Heart left ventricle (tissue), 13 donors: ENCODE measurements at regions not wholly inside any gene's neighbourhood (a gene's known extent, or its start where the extent isn't known, plus 50 kb on each side); places are given as distances from the start of the nearest gene placed in this dataset.

ENCODE experiments used
- POLR2A ChIP-seq, 2 donors: fragments of 450-650 bp; IDR thresholded peaks; one replicate each; pipeline ENCODE4 v1.6.1; 2017; ENCODE audit warnings: antibody characterized with exemption in 2 of 2, mild to moderate bottlenecking in 2 of 2, moderate library complexity in 2 of 2
- TF ChIP-seq, protein P1 (sequence below), 12 donors: fragments of 200-600 bp; sonication (generic) in 4 of 12; IDR thresholded peaks; one replicate each; pipeline versions ENCODE4 v1.5.0 to v1.8.0; 2018 to 2022; ENCODE audit warnings: antibody characterized with exemption in 12 of 12, mild to moderate bottlenecking in 5 of 12
- donor health status: ischemic (EF 13 %, LVEDD 7.1; RV severe dilation, severe dysfunction).
- donor health status: DM: no; HTN: yes; CAD: no.
- donor health status: DM: no; HTN: no; CAD: no.
- donor health status: ischemic (EF 25% LVEDD 6.9; RV normal size, moderate dysfunction).
- donor health status: ischemic (EF 25% LVEDD 5.7; RV mildly dilated, moderate dysfunction).
- donor health status: ischemic (EF 35%, LVEDD 5.7; RV mildly dilated, moderate dysfunction).
- donor health status: nonischemic (EF 11% LVEDD 7.7; RV severe dilation, severe dysfunction).
- donor health status: DM: yes; HTN: yes; CAD: no.
- donor health status: PGD.
- donor health status: ischemic (EF 29% LVEDD 5.4; RV normal size, mild dysfunction).
- donor health status: nonischemic (EF 23%, LVEDD 6.1; RV moderate dilation, normal function).

DNA sequence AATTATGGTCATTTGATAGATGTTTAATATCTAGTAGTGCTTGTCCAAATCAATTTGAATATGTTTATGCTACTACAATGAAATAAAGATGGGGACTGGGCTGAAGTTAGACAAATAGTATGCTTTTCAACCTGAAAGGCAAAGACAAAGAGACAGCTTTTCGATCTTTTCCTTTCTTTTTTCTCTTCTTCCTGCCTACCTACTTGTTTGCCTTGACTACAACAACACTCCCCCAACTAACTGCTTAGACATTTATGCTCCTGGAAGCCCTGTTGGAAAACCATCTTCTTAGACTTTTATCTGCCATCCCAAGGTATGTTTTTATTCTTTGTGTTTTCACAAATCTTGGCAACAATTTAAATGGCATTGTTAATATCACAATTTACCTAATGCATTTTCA, 374.4 kb upstream of the DDI1 start:
- TF ChIP-seq, protein P1, sequence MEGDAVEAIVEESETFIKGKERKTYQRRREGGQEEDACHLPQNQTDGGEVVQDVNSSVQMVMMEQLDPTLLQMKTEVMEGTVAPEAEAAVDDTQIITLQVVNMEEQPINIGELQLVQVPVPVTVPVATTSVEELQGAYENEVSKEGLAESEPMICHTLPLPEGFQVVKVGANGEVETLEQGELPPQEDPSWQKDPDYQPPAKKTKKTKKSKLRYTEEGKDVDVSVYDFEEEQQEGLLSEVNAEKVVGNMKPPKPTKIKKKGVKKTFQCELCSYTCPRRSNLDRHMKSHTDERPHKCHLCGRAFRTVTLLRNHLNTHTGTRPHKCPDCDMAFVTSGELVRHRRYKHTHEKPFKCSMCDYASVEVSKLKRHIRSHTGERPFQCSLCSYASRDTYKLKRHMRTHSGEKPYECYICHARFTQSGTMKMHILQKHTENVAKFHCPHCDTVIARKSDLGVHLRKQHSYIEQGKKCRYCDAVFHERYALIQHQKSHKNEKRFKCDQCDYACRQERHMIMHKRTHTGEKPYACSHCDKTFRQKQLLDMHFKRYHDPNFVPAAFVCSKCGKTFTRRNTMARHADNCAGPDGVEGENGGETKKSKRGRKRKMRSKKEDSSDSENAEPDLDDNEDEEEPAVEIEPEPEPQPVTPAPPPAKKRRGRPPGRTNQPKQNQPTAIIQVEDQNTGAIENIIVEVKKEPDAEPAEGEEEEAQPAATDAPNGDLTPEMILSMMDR (IDR thresholded peaks at IDR 0.05) = no peak
- no peak for TF ChIP-seq POLR2A (IDR thresholded peaks at IDR 0.05)
